Suprapubic skin (tissue), 3 donors: ENCODE measurements at regions not wholly inside any gene's neighbourhood (a gene's known extent, or its start where the extent isn't known, plus 50 kb on each side); places are given as distances from the start of the nearest gene placed in this dataset.

Experiments used
- POLR2A ChIP-seq, 2 donors: fragments of 450-650 bp; IDR thresholded peaks; one replicate each; pipeline ENCODE4 v1.6.1; 2017; ENCODE audit warnings: antibody characterized with exemption in 2 of 2, mild to moderate bottlenecking in 2 of 2, moderate library complexity in 2 of 2
- TF ChIP-seq, protein P1 (sequence below), 2 donors: fragments of 200-600 bp in 1 of 2; fragments of 450-650 bp in 1 of 2; sonication (generic) in 1 of 2; IDR thresholded peaks; one replicate each; pipeline ENCODE4 v1.5.1; 2016 to 2019; ENCODE audit warnings: antibody characterized with exemption in 2 of 2, mild to moderate bottlenecking in 1 of 2, moderate library complexity in 1 of 2

DNA sequence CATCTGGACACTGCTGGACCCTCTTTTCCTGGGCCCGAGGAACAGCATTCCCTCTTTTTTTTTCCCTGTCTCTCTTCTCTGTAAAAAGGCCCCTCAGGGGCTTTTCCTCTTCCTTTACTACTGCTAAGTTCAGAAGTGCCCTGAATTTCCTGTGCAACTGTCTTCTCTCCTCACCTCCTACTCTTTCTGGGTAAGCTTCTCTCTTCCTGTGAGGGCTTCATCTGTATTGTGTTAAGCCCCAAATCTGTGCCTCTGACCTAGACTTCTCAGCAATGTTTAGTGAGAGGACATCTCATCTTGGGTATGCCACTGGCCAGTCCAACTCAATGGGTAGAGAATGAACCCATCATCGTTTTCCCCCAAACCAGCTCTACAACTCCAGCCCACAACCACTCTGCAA lies 174.2 kb downstream of the PTEN start:
- TF ChIP-seq, protein P1, sequence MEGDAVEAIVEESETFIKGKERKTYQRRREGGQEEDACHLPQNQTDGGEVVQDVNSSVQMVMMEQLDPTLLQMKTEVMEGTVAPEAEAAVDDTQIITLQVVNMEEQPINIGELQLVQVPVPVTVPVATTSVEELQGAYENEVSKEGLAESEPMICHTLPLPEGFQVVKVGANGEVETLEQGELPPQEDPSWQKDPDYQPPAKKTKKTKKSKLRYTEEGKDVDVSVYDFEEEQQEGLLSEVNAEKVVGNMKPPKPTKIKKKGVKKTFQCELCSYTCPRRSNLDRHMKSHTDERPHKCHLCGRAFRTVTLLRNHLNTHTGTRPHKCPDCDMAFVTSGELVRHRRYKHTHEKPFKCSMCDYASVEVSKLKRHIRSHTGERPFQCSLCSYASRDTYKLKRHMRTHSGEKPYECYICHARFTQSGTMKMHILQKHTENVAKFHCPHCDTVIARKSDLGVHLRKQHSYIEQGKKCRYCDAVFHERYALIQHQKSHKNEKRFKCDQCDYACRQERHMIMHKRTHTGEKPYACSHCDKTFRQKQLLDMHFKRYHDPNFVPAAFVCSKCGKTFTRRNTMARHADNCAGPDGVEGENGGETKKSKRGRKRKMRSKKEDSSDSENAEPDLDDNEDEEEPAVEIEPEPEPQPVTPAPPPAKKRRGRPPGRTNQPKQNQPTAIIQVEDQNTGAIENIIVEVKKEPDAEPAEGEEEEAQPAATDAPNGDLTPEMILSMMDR (IDR thresholded peaks at IDR 0.05), result no peak
- TF ChIP-seq POLR2A (IDR thresholded peaks at IDR 0.05), result no peak
